Activated CD8-positive, alpha-beta memory T cell treated with anti-CD3 and anti-CD28 coated beads, Interleukin-2, amount 10 ng/mL, durations not matched to agents 7 days and 5 days (primary cell): ENCODE measurements at regions not wholly inside any gene's neighbourhood (a gene's known extent, or its start where the extent isn't known, plus 50 kb on each side); places are given as distances from the start of the nearest gene placed in this dataset.

Source experiments
- ATAC-seq: fragments of 150-1000 bp; cut with Tn5 transposase; one replicate; pipeline ENCODE4 v1.10.0; 2021; ENCODE audit warnings: moderate library complexity
- CTCF ChIA-PET: fragments of 350-600 bp; sonication (Branson Sonifier 250); formaldehyde crosslinking; loops from one replicate; lab custom pipeline; 2021; ENCODE audit warnings: antibody characterized with exemption; lab: Charles Lee
- DNase-seq: peaks from one replicate; pipeline ENCODE4 v3.0.0-alpha.2; 2020
- H3K27ac Mint-ChIP-seq: one replicate; pipeline ENCODE4 v1.8.0; 2021; ENCODE audit warnings: mild to moderate bottlenecking, mixed read lengths
- H3K27me3 Mint-ChIP-seq: one replicate; pipeline ENCODE4 v1.8.0; 2021; ENCODE audit warnings: mixed read lengths
- H3K36me3 Mint-ChIP-seq: one replicate; pipeline ENCODE4 v1.8.0; 2021; ENCODE audit warnings: mild to moderate bottlenecking, mixed read lengths
- H3K4me1 Mint-ChIP-seq: one replicate; pipeline ENCODE4 v1.8.0; 2021; ENCODE audit warnings: mixed read lengths
- H3K4me3 Mint-ChIP-seq: one replicate; pipeline ENCODE4 v1.8.0; 2021; ENCODE audit warnings: mild to moderate bottlenecking, moderate library complexity, mixed read lengths
- H3K9me3 Mint-ChIP-seq: one replicate; pipeline ENCODE4 v1.8.0; 2022; ENCODE audit warnings: low read depth, mixed read lengths

GRCh38 chr6:163695414-163695864 is 280.9 kb downstream of the QKI start:
- Mint-ChIP-seq H3K4me3 (no peak overlapping the region), H3K36me3 (no peaks in the 10 kb centered on the region), H3K4me1 (no peaks in the 10 kb centered on the region), H3K27me3 (no peaks in the 10 kb centered on the region), H3K27ac (no peak overlapping the region), H3K9me3 (no peaks in the 10 kb centered on the region)
- DNase-seq = no peak
- no peak for ATAC-seq
- CTCF ChIA-PET = no interaction called here

GRCh38 chr6:163694988-163695398 is 280.5 kb downstream of the QKI start:
- H3K27me3 Mint-ChIP-seq = peaks cover under 1% of the 10 kb centered on the region
- no peak overlapping the region for H3K4me3 Mint-ChIP-seq
- ATAC-seq (no peak), DNase-seq (no peak)
- no peaks in the 10 kb centered on the region for H3K9me3 Mint-ChIP-seq
- CTCF ChIA-PET = no interaction called here
- H3K36me3 Mint-ChIP-seq = no peaks in the 10 kb centered on the region
- H3K27ac Mint-ChIP-seq = no peak overlapping the region
- no peaks in the 10 kb centered on the region for H3K4me1 Mint-ChIP-seq

- Mint-ChIP-seq H3K27me3 (peaks cover 3% of the 10 kb centered on the region), H3K4me3 (no peak overlapping the region), H3K27ac (no peak overlapping the region), H3K36me3 (no peaks in the 10 kb centered on the region), H3K4me1 (no peaks in the 10 kb centered on the region), H3K9me3 (no peaks in the 10 kb centered on the region)
- ATAC-seq (no peak), DNase-seq (no peak)
- CTCF ChIA-PET = no interaction called here
Measured at GRCh38 chr6:163694072-163694471, 279.6 kb downstream of the QKI start.

- Mint-ChIP-seq H3K36me3 (no peaks in the 10 kb centered on the region), H3K27me3 (peaks cover 3% of the 10 kb centered on the region), H3K4me1 (no peaks in the 10 kb centered on the region), H3K27ac (no peak overlapping the region), H3K9me3 (no peaks in the 10 kb centered on the region), H3K4me3 (no peak overlapping the region)
- no peak for DNase-seq
- ATAC-seq = no peak
- CTCF ChIA-PET = no interaction called here
Measured at GRCh38 chr6:163691049-163691448, 276.5 kb downstream of the QKI start.

GRCh38 chr6:163688739-163689362 is 274.3 kb downstream of the QKI start:
- CTCF ChIA-PET = no interaction called here

GRCh38 chr6:163687075-163687474 is 272.6 kb downstream of the QKI start:
- Mint-ChIP-seq H3K27ac (no peak overlapping the region), H3K9me3 (no peaks in the 10 kb centered on the region), H3K4me3 (no peak overlapping the region), H3K27me3 (peaks cover 8% of the 10 kb centered on the region), H3K36me3 (no peaks in the 10 kb centered on the region), H3K4me1 (no peaks in the 10 kb centered on the region)
- DNase-seq = no peak
- CTCF ChIA-PET = no interaction called here
- ATAC-seq = no peak

More at GRCh38 chr6:163688739-163689362, 274.3 kb downstream of the QKI start:
- peaks cover 8% of the 10 kb centered on the region for H3K27me3 Mint-ChIP-seq
- H3K4me1 Mint-ChIP-seq = no peaks in the 10 kb centered on the region
- DNase-seq (no peak), ATAC-seq (no peak)
- no peak overlapping the region for H3K27ac Mint-ChIP-seq
- H3K36me3 Mint-ChIP-seq = no peaks in the 10 kb centered on the region
- no peak overlapping the region for H3K4me3 Mint-ChIP-seq
- no peaks in the 10 kb centered on the region for H3K9me3 Mint-ChIP-seq

- CTCF ChIA-PET = no interaction called here
- Mint-ChIP-seq H3K9me3 (no peaks in the 10 kb centered on the region), H3K4me1 (no peaks in the 10 kb centered on the region), H3K27ac (no peak overlapping the region), H3K27me3 (peaks cover 9% of the 10 kb centered on the region), H3K4me3 (no peak overlapping the region), H3K36me3 (no peaks in the 10 kb centered on the region)
- ATAC-seq (no peak), DNase-seq (no peak)
Measured at GRCh38 chr6:163686301-163686700, 271.8 kb downstream of the QKI start.

GRCh38 chr6:163683105-163683622 is 268.6 kb downstream of the QKI start:
- no peak overlapping the region for H3K4me3 Mint-ChIP-seq
- no peak for DNase-seq
- CTCF ChIA-PET = no interaction called here
- no peak for ATAC-seq
- H3K9me3 Mint-ChIP-seq = no peaks in the 10 kb centered on the region
- H3K27me3 Mint-ChIP-seq = peaks cover 8% of the 10 kb centered on the region
- H3K36me3 Mint-ChIP-seq = no peaks in the 10 kb centered on the region
- no peaks in the 10 kb centered on the region for H3K4me1 Mint-ChIP-seq
- H3K27ac Mint-ChIP-seq = no peak overlapping the region

- CTCF ChIA-PET = no interaction called here
- no peak overlapping the region for H3K27ac Mint-ChIP-seq
- H3K4me1 Mint-ChIP-seq = no peaks in the 10 kb centered on the region
- no peak for ATAC-seq
- no peaks in the 10 kb centered on the region for H3K9me3 Mint-ChIP-seq
- no peak for DNase-seq
- peaks cover 4% of the 10 kb centered on the region for H3K27me3 Mint-ChIP-seq
- no peak overlapping the region for H3K4me3 Mint-ChIP-seq
- no peaks in the 10 kb centered on the region for H3K36me3 Mint-ChIP-seq
Measured at GRCh38 chr6:163679753-163680152, 265.2 kb downstream of the QKI start.

GRCh38 chr6:163679012-163679660 is 264.6 kb downstream of the QKI start:
- no peaks in the 10 kb centered on the region for H3K4me1 Mint-ChIP-seq
- ATAC-seq (no peak), DNase-seq (no peak)
- no peaks in the 10 kb centered on the region for H3K9me3 Mint-ChIP-seq
- CTCF ChIA-PET = no interaction called here
- H3K27me3 Mint-ChIP-seq = peaks cover 3% of the 10 kb centered on the region
- H3K27ac Mint-ChIP-seq = no peak overlapping the region
- no peak overlapping the region for H3K4me3 Mint-ChIP-seq
- no peaks in the 10 kb centered on the region for H3K36me3 Mint-ChIP-seq

GRCh38 chr6:163675611-163676010 is 261.1 kb downstream of the QKI start:
- Mint-ChIP-seq H3K27me3 (no peaks in the 10 kb centered on the region), H3K4me3 (no peak overlapping the region), H3K27ac (no peak overlapping the region), H3K9me3 (no peaks in the 10 kb centered on the region), H3K36me3 (no peaks in the 10 kb centered on the region), H3K4me1 (no peaks in the 10 kb centered on the region)
- DNase-seq = no peak
- ATAC-seq = no peak
- CTCF ChIA-PET = no interaction called here

GRCh38 chr6:163672710-163673109 is 258.2 kb downstream of the QKI start:
- Mint-ChIP-seq H3K4me1 (peaks cover 4% of the 10 kb centered on the region), H3K36me3 (no peaks in the 10 kb centered on the region), H3K9me3 (no peaks in the 10 kb centered on the region), H3K27me3 (no peaks in the 10 kb centered on the region), H3K27ac (no peak overlapping the region), H3K4me3 (no peak overlapping the region)
- no peak for DNase-seq
- ATAC-seq = no peak
- CTCF ChIA-PET = no interaction called here

GRCh38 chr6:163671791-163672190 is 257.3 kb downstream of the QKI start:
- CTCF ChIA-PET = no interaction called here
- Mint-ChIP-seq H3K4me3 (no peak overlapping the region), H3K36me3 (no peaks in the 10 kb centered on the region), H3K27ac (no peak overlapping the region), H3K4me1 (peaks cover 10% of the 10 kb centered on the region), H3K27me3 (no peaks in the 10 kb centered on the region), H3K9me3 (no peaks in the 10 kb centered on the region)
- DNase-seq = no peak
- no peak for ATAC-seq

GRCh38 chr6:163671355-163671754 is 256.8 kb downstream of the QKI start:
- Mint-ChIP-seq H3K9me3 (no peaks in the 10 kb centered on the region), H3K27me3 (no peaks in the 10 kb centered on the region), H3K4me3 (no peak overlapping the region), H3K36me3 (no peaks in the 10 kb centered on the region), H3K27ac (no peak overlapping the region), H3K4me1 (peaks cover 10% of the 10 kb centered on the region)
- DNase-seq = no peak
- no peak for ATAC-seq
- CTCF ChIA-PET = no interaction called here
